ENCODE measurements at regions not wholly inside any gene's neighbourhood (a gene's known extent, or its start where the extent isn't known, plus 50 kb on each side); places are given as distances from the start of the nearest gene placed in this dataset.
"Not testable (repeated sequence)": the region's sequence is repeated elsewhere in the genome, so short reads cannot be mapped to it uniquely, and the experiment has no call there.

- no peaks in the 10 kb centered on the region for H3K4me1 ChIP-seq (ENCODE audit: control insufficient read depth, insufficient read depth, low read length)
- no peaks in the 10 kb centered on the region for H3K36me3 ChIP-seq (ENCODE audit: control insufficient read depth, insufficient read depth, low read length)
- H3K4me3 ChIP-seq (ENCODE audit: low read depth in 2 of 2, low read length in 2 of 2), result no peak overlapping the region
- DNase-seq (ENCODE audit: low read depth, low spot score), result no peak
- ChIA-PET POLR2A (no interaction called here), CTCF (no interaction called here)
- ATAC-seq, result no peak
- H3K27me3 ChIP-seq (ENCODE audit: control insufficient read depth, insufficient read depth, low read length), result no peaks in the 10 kb centered on the region
- no TSS peak for BruUV-seq (replicated peaks)
- H3K9me3 ChIP-seq (ENCODE audit: control insufficient read depth, insufficient read depth, low read depth, low read length), result no peaks in the 10 kb centered on the region
- H3K27ac ChIP-seq (ENCODE audit: low read length), result no peak overlapping the region
- no peak for TF ChIP-seq TCF7L2 (IDR thresholded peaks at IDR 0.05; ENCODE audit: low read depth, low read length)
- no peak for TF ChIP-seq CTCF (IDR thresholded peaks at IDR 0.05)
- TF ChIP-seq REST (IDR thresholded peaks at IDR 0.05; ENCODE audit: insufficient read depth in 1 of 2, low read depth in 2 of 2, low read length in 1 of 2), result no peak
- no peak for TF ChIP-seq POLR2AphosphoS5 (IDR thresholded peaks at IDR 0.05; ENCODE audit: low read depth, low read length)
- TF ChIP-seq SIN3A (IDR thresholded peaks at IDR 0.05; ENCODE audit: borderline replicate concordance, insufficient read depth, low read depth, low read length), result no peak
- in situ Hi-C loops (cut with HindIII; ENCODE audit: low pct_unique_long_range_greater_than_20kb, low sequenced_read_pairs), result no loop called here
- intact Hi-C loops (cut with micrococcal nuclease; ENCODE audit: unreplicated experiment), result no loop called here
Observed at GRCh38 chr16:59840169-59840568, 1106.1 kb upstream of the GOT2 start.

DNA sequence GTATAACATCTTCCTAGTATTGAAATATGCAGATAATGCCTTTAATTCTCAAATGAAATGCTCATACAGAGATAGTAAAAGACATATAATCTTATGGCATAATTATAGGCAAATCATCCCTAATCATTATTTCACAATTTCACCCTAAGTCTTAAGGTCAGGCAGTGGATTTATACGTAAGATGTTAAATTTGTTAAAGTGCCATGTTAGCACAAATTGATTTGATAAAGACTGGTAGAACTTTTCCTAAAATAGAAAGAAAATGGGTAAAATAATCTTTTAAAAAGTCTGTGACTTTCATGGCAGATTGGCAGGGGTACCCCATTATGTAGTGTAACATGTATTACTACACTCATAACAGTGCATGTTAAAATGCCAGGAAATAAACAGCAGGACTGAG, 1092.7 kb upstream of the GOT2 start:
- H3K4me1 ChIP-seq (ENCODE audit: control insufficient read depth, insufficient read depth, low read length), result no peaks in the 10 kb centered on the region
- H3K36me3 ChIP-seq (ENCODE audit: control insufficient read depth, insufficient read depth, low read length), result no peaks in the 10 kb centered on the region
- H3K27ac ChIP-seq (ENCODE audit: low read length), result no peak overlapping the region
- ATAC-seq (no peak), DNase-seq (ENCODE audit: low read depth, low spot score) (no peak)
- TF ChIP-seq TCF7L2 (IDR thresholded peaks at IDR 0.05; ENCODE audit: low read depth, low read length), result no peak
- TF ChIP-seq POLR2AphosphoS5 (IDR thresholded peaks at IDR 0.05; ENCODE audit: low read depth, low read length), result no peak
- TF ChIP-seq SIN3A (IDR thresholded peaks at IDR 0.05; ENCODE audit: borderline replicate concordance, insufficient read depth, low read depth, low read length), result no peak
- TF ChIP-seq CTCF (IDR thresholded peaks at IDR 0.05), result no peak
- TF ChIP-seq REST (IDR thresholded peaks at IDR 0.05; ENCODE audit: insufficient read depth in 1 of 2, low read depth in 2 of 2, low read length in 1 of 2), result no peak
- ChIA-PET POLR2A (no interaction called here), CTCF (no interaction called here)
- intact Hi-C loops (cut with micrococcal nuclease; ENCODE audit: unreplicated experiment), result no loop called here
- BruUV-seq (replicated peaks), result no TSS peak
- H3K27me3 ChIP-seq (ENCODE audit: control insufficient read depth, insufficient read depth, low read length), result no peaks in the 10 kb centered on the region
- no peak overlapping the region for H3K4me3 ChIP-seq (ENCODE audit: low read depth in 2 of 2, low read length in 2 of 2)
- in situ Hi-C loops (cut with HindIII; ENCODE audit: low pct_unique_long_range_greater_than_20kb, low sequenced_read_pairs), result no loop called here
- no peaks in the 10 kb centered on the region for H3K9me3 ChIP-seq (ENCODE audit: control insufficient read depth, insufficient read depth, low read depth, low read length)

DNA sequence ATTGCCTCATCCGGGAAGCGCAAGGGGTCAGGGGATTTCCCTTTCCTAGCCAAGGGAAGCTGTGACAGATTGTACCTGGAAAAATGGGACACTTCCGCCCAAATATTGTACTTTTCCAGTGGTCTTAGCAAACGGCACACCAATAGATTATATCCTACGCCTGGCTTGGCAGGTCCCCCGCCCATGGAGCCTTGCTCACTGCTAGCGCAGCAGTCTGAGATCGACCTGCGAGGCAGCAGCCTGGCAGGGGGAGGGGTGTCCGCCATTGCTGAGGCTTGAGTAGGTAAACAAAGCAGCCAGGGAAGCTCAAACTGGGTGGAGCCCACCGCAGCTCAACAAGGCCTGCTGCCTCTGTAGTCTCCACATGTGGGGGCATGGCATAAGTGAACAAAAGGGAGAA, 1075.4 kb upstream of the GOT2 start:
- H3K27me3 ChIP-seq (ENCODE audit: control insufficient read depth, insufficient read depth, low read length); in situ Hi-C loops (cut with HindIII; ENCODE audit: low pct_unique_long_range_greater_than_20kb, low sequenced_read_pairs); DNase-seq (ENCODE audit: low read depth, low spot score); H3K27ac ChIP-seq (ENCODE audit: low read length); H3K36me3 ChIP-seq (ENCODE audit: control insufficient read depth, insufficient read depth, low read length); intact Hi-C loops (cut with micrococcal nuclease; ENCODE audit: unreplicated experiment); H3K4me3 ChIP-seq (ENCODE audit: low read depth in 2 of 2, low read length in 2 of 2); BruUV-seq (replicated peaks); POLR2A ChIA-PET; ATAC-seq; H3K9me3 ChIP-seq (ENCODE audit: control insufficient read depth, insufficient read depth, low read depth, low read length); CTCF ChIA-PET; H3K4me1 ChIP-seq (ENCODE audit: control insufficient read depth, insufficient read depth, low read length): not testable (repeated sequence)

Measured in Panc1 (cell line).